HCT116 (cell line): ENCODE measurements at regions not wholly inside any gene's neighbourhood (a gene's known extent, or its start where the extent isn't known, plus 50 kb on each side); places are given as distances from the start of the nearest gene placed in this dataset.

Experiments used
- ATAC-seq: fragments of 200-7000 bp; cut with Tn5 transposase; 2 replicates; pipeline ENCODE4 v1.9.1; 2020; ENCODE audit warnings: mild to moderate bottlenecking, moderate library complexity
- BruUV-seq: library from RNA; stranded (reverse); fragments of 400-500 nt; replicated peaks from 2 replicates; lab custom pipeline; 2021; lab: Mats Ljungman, UMichigan
- CTCF ChIA-PET: fragments of 300-600 bp; sonication (Branson Sonifier 250); formaldehyde crosslinking; loops from one replicate; lab custom pipeline; 2021; ENCODE audit warnings: antibody characterized with exemption; lab: Charles Lee
- POLR2A ChIA-PET: fragments of 300-600, 350-600 bp; sonication (Branson Sonifier 250); formaldehyde crosslinking; loops from one replicate; lab custom pipeline; 2021; ENCODE audit warnings: antibody characterized with exemption; lab: Charles Lee
- RAD21 ChIA-PET, 2 experiments: fragments of 300-600 bp; sonication (Branson Sonifier 250); formaldehyde crosslinking; loops; one replicate each; lab custom pipeline; 2023; ENCODE audit warnings: low total read pairs in 2 of 2; ENCODE audit not compliant: uncharacterized antibody in 2 of 2, unreplicated experiment in 2 of 2, low non-redundant PET in 1 of 2; lab: Charles Lee
- DNase-seq: peaks from one replicate; pipeline ENCODE4 v3.0.0-alpha.2; 2010; ENCODE audit warnings: low read depth, low spot score
- H2AFZ ChIP-seq: fragments of 200-600 bp; shearing (Covaris generic), sonication (generic); 2 replicates; pipeline ENCODE4 v1.6.1; 2017; ENCODE audit warnings: low read depth, mixed run types, mixed read lengths, antibody characterized with exemption, low read length; ENCODE audit not compliant: poor library complexity, severe bottlenecking
- H3K27ac ChIP-seq: 2 replicates; pipeline ENCODE4 v1.5.1; 2012; ENCODE audit warnings: low read depth, low read length
- H3K27me3 ChIP-seq: fragments of 200-600 bp; sonication (generic); 2 replicates; pipeline ENCODE4 v1.6.1; 2016; ENCODE audit warnings: mixed run types, low read length, mixed read lengths; ENCODE audit not compliant: insufficient read depth
- H3K36me3 ChIP-seq, 2 experiments: fragments of 200-500 bp in 1 of 2; fragments of 200-600 bp in 1 of 2; sonication (Bioruptor generic) in 1 of 2; sonication (generic) in 1 of 2; 2 replicates each; pipeline versions ENCODE4 v1.5.1 to v1.6.1; 2014 to 2016; ENCODE audit warnings: low read length in 2 of 2, inconsistent platforms in 1 of 2, mixed read lengths in 1 of 2, mixed run types in 1 of 2; ENCODE audit not compliant: insufficient read depth in 2 of 2, control insufficient read depth in 1 of 2
- H3K4me1 ChIP-seq, 2 experiments: fragments of 200-600 bp in 1 of 2; sonication (generic) in 1 of 2; 2 replicates each; pipeline versions ENCODE4 v1.5.1 to v1.6.1; 2012 to 2017; ENCODE audit warnings: low read length in 2 of 2, inconsistent platforms in 1 of 2, mild to moderate bottlenecking in 1 of 2, mixed read lengths in 1 of 2, mixed run types in 1 of 2, moderate library complexity in 1 of 2; ENCODE audit not compliant: insufficient read depth in 2 of 2, control insufficient read depth in 1 of 2
- H3K4me2 ChIP-seq: fragments of 200-600 bp; sonication (generic); 2 replicates; pipeline ENCODE4 v1.6.1; 2017; ENCODE audit warnings: mixed run types, low read length, mixed read lengths
- H3K4me3 ChIP-seq, 2 experiments: fragments of 200-600 bp in 1 of 2; sonication (generic) in 1 of 2; replicated peaks in 1 of 2; 2 replicates each; pipeline ENCODE4 v1.5.1; 2011 to 2016; ENCODE audit warnings: low read length in 2 of 2, control low read depth in 1 of 2, low read depth in 1 of 2, mild to moderate bottlenecking in 1 of 2, mixed read lengths in 1 of 2, mixed run types in 1 of 2
- H3K79me2 ChIP-seq: fragments of 200-600 bp; sonication (generic); 2 replicates; pipeline ENCODE4 v1.6.1; 2017; ENCODE audit warnings: mild to moderate bottlenecking, mixed run types, low read length, moderate library complexity, mixed read lengths; ENCODE audit not compliant: insufficient read depth
- H3K9ac ChIP-seq: fragments of 200-600 bp; sonication (generic); 2 replicates; pipeline ENCODE4 v1.6.1; 2016; ENCODE audit warnings: low read length, mixed read lengths
- H3K9me2 ChIP-seq: fragments of 200-600 bp; sonication (generic), shearing (Covaris generic); 2 replicates; pipeline ENCODE4 v1.6.1; 2017; ENCODE audit warnings: mixed run types, mild to moderate bottlenecking, moderate library complexity; ENCODE audit not compliant: insufficient read depth
- H3K9me3 ChIP-seq, 2 experiments: fragments of 200-500 bp in 1 of 2; fragments of 200-600 bp in 1 of 2; sonication (Bioruptor generic) in 1 of 2; sonication (generic) in 1 of 2; 2 replicates each; pipeline ENCODE4 v1.6.1; 2014 to 2017; ENCODE audit warnings: low read length in 2 of 2, mixed read lengths in 2 of 2, inconsistent platforms in 1 of 2, low read depth in 1 of 2, mild to moderate bottlenecking in 1 of 2, mixed run types in 1 of 2, moderate library complexity in 1 of 2; ENCODE audit not compliant: control insufficient read depth in 1 of 2, insufficient read depth in 1 of 2
- H4K20me1 ChIP-seq: fragments of 200-600 bp; sonication (generic), shearing (Covaris generic); 2 replicates; pipeline ENCODE4 v1.6.1; 2017; ENCODE audit warnings: mixed run types, mild to moderate bottlenecking, moderate library complexity; ENCODE audit not compliant: insufficient read depth
- CBX3 ChIP-seq: IDR thresholded peaks from 2 replicates; pipeline ENCODE4 v1.6.1; 2012; ENCODE audit warnings: low read depth
- FOSL1 ChIP-seq: IDR thresholded peaks from 2 replicates; pipeline ENCODE4 v1.6.1; 2012; ENCODE audit warnings: low read depth
- SIN3A ChIP-seq: IDR thresholded peaks from 2 replicates; pipeline ENCODE4 v1.6.1; 2012; ENCODE audit warnings: low read depth
- intact Hi-C: fragments of 100-400 bp; cut with micrococcal nuclease; formaldehyde crosslinking; loops from 2 replicates; pipeline ENCODE4 v1.10.0; 2022
- TF ChIP-seq, protein P1 (sequence below): IDR thresholded peaks from 2 replicates; pipeline ENCODE4 v1.6.1; 2011; ENCODE audit warnings: mild to moderate bottlenecking, low read length, moderate library complexity; ENCODE audit not compliant: insufficient replicate concordance; ENCODE audit errors: extremely low read depth
- TF ChIP-seq, protein P2 (sequence below): IDR thresholded peaks from 2 replicates; pipeline ENCODE4 v1.6.1; 2012; ENCODE audit warnings: low read depth

- TF ChIP-seq, protein P1, sequence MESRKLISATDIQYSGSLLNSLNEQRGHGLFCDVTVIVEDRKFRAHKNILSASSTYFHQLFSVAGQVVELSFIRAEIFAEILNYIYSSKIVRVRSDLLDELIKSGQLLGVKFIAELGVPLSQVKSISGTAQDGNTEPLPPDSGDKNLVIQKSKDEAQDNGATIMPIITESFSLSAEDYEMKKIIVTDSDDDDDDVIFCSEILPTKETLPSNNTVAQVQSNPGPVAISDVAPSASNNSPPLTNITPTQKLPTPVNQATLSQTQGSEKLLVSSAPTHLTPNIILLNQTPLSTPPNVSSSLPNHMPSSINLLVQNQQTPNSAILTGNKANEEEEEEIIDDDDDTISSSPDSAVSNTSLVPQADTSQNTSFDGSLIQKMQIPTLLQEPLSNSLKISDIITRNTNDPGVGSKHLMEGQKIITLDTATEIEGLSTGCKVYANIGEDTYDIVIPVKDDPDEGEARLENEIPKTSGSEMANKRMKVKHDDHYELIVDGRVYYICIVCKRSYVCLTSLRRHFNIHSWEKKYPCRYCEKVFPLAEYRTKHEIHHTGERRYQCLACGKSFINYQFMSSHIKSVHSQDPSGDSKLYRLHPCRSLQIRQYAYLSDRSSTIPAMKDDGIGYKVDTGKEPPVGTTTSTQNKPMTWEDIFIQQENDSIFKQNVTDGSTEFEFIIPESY = no peak
- TF ChIP-seq SIN3A (no peak), FOSL1 (no peak)
- TF ChIP-seq, protein P2, sequence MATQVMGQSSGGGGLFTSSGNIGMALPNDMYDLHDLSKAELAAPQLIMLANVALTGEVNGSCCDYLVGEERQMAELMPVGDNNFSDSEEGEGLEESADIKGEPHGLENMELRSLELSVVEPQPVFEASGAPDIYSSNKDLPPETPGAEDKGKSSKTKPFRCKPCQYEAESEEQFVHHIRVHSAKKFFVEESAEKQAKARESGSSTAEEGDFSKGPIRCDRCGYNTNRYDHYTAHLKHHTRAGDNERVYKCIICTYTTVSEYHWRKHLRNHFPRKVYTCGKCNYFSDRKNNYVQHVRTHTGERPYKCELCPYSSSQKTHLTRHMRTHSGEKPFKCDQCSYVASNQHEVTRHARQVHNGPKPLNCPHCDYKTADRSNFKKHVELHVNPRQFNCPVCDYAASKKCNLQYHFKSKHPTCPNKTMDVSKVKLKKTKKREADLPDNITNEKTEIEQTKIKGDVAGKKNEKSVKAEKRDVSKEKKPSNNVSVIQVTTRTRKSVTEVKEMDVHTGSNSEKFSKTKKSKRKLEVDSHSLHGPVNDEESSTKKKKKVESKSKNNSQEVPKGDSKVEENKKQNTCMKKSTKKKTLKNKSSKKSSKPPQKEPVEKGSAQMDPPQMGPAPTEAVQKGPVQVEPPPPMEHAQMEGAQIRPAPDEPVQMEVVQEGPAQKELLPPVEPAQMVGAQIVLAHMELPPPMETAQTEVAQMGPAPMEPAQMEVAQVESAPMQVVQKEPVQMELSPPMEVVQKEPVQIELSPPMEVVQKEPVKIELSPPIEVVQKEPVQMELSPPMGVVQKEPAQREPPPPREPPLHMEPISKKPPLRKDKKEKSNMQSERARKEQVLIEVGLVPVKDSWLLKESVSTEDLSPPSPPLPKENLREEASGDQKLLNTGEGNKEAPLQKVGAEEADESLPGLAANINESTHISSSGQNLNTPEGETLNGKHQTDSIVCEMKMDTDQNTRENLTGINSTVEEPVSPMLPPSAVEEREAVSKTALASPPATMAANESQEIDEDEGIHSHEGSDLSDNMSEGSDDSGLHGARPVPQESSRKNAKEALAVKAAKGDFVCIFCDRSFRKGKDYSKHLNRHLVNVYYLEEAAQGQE = no peak
These were observed 145.1 kb upstream of the TBCA start (continued) for GRCh38 chr5:77921094-77921768.

- Histone ChIP-seq H3K79me2 (no peaks in the 10 kb centered on the region), H4K20me1 (no peaks in the 10 kb centered on the region), H2AFZ (no peak overlapping the region), H3K9ac (no peak overlapping the region), H3K9me2 (no peaks in the 10 kb centered on the region), H3K9me3 (no peaks in the 10 kb centered on the region), H3K4me2 (no peak overlapping the region), H3K27me3 (no peaks in the 10 kb centered on the region), H3K36me3 (no peaks in the 10 kb centered on the region), H3K27ac (no peak overlapping the region), H3K4me1 (no peaks in the 10 kb centered on the region), H3K4me3 (no peak overlapping the region)
- no peak for DNase-seq
- intact Hi-C loops = no loop called here
- ChIA-PET CTCF (no interaction called here), POLR2A (no interaction called here), RAD21 (no interaction called here)
- ATAC-seq = no peak
- BruUV-seq = no TSS peak
- no peak for TF ChIP-seq CBX3
- TF ChIP-seq, protein P2 = peak; percentile 24
- TF ChIP-seq, all 23 proteins: peak for 1
These were observed 144.4 kb upstream of the TBCA start for GRCh38 chr5:77920359-77921058.
